Epidermal melanocyte (primary cell): ENCODE measurements at regions not wholly inside any gene's neighbourhood (a gene's known extent, or its start where the extent isn't known, plus 50 kb on each side); places are given as distances from the start of the nearest gene placed in this dataset.
"Not testable (repeated sequence)": the region's sequence is repeated elsewhere in the genome, so short reads cannot be mapped to it uniquely, and the experiment has no call there.

ENCODE experiments used
- DNase-seq: peaks from one replicate; pipeline ENCODE4 v3.0.0; 2011; ENCODE audit warnings: low spot score; ENCODE audit not compliant: insufficient read length

- DNase-seq = no peak
Observed at GRCh38 chr4:124025000-124025399, 628.4 kb downstream of the SPRY1 start.

DNA sequence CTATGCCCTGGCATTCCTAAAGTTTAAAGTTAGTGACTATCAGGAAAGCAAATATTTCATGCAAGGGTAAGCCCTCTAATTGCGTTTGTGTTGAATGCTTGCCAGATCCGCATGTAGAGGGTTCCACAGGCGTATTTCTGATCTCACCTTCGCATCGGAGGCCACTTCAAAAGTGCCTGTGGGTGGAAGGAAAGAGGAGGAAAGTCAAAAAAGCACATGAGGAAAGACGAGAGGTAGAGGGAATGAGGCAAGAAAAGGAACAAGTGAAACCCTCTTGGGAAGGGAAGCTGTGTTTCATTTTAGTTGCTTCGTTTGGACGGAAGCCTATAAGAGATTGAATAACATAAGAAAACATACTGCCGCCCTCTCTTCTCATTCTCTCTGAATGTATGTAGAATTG, 628.8 kb downstream of the SPRY1 start:
- DNase-seq = no peak

- no peak for DNase-seq
Observed at GRCh38 chr4:124028182-124028581, 631.6 kb downstream of the SPRY1 start.

- DNase-seq = no peak
Observed at GRCh38 chr4:124030147-124030546, 633.6 kb downstream of the SPRY1 start.

DNA sequence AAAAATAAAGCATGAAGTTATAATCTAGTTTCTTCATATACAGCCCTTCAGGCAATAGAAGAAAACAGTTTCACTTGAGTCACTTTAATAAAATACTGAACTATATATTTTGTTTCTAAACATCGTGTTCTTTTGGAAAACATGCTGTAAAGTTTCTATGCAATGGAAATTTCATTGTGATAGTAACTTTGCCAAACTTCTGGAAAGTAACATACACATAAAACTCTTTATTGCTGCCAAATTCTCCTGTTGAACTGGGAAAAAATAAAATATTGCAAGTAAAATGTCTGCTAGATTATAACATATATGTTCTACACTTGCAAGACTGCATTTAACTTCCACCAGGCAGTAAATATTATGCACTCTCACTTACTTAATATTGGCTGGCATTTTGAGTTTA, 635.4 kb downstream of the SPRY1 start:
- DNase-seq = no peak

DNA sequence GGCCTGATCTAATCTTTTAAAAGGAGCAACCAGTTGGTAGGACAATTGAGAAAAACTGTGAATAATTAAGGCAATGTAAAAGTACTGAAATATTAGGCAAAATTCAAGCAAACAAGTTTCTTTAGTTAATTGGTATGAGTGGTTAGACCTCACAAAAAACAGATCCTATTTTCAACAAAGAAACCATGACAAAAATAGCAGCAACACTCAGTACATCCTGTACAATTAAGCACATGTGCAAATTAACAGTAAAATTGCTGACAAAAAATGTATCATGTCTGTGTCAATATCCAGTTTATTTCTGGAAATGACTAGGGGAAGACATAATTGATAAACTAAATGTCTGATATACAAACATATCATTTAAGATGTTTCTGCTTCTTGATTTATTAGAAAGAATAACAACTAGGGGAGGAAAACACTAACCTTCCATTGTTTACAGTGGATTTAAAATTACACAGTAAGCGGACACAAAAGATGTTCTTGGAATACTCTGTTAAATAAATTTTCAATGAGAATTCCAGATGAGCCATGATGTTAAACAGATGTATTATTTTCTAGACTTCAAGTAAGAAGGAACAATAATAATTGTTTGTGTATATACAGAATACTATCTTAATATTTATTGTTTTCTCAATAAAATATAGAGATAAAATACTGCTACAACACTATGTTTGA, 638.9 kb downstream of the SPRY1 start:
- no peak for DNase-seq

- DNase-seq = no peak
Observed at GRCh38 chr4:124037236-124037635, 640.6 kb downstream of the SPRY1 start.

GRCh38 chr4:124044330-124044729, 647.7 kb downstream of the SPRY1 start:
- DNase-seq = no peak

DNA sequence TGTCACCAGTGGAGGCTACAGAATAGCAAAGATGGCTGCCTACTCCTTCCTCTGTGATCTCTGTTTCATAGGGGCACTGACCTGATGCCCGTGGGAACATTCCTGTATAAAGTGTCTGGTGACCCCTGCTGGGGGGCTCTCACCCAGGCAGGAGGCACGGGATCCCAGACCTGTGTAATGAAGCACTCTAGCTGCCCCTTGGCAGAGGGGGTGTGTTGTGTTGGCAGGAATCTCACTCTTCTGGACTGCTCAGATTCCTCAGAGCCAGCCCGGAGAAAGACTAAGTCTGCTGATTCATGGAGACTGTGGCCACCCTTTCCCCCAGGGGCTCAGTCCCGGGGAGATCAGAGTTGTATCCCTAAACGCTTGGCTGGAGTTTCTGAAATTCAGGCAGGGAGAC, 648.3 kb downstream of the SPRY1 start:
- DNase-seq = no peak

DNA sequence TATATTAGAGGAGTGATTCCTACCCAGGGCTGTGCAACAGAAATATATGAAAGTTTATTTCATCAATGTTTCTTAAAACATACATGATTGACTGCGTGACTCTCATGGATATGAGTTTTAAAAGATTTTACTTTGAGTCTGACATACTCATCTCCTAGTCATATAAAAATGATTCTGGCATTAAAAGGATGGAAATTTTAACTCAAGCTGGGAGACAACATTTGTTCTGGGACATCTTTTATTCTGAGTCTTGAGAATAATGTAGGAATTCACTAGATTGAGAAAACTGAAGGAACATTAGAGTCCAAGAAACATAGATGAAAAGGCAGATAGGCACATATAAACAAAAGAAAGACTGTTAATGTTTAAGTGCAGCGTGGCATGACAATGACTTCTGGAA, 649.6 kb downstream of the SPRY1 start:
- no peak for DNase-seq

GRCh38 chr4:124053872-124054538, 657.4 kb downstream of the SPRY1 start:
- peak; percentile 52 for DNase-seq

DNA sequence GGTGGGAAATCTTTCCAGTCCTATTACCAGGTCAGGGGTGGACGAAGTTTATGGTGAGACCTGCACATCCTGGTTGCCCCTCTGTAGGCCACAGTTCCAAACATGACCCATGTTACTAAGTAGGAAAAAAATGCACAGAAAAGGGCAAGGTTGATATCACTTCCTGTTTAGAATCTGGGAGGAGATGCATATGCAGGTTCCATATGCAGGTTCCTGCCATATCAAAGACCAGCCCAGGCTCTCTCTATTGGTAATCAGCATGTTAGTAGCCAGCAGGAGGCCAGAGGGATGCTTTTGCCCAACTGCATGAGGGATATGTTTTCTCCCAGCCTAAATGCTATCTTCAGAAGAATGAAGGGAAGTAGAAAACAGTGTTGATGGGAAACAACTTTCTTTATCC, 657.2 kb downstream of the ANKRD50 start:
- no peak for DNase-seq

- no peak for DNase-seq
Observed at GRCh38 chr4:124055896-124056295, 656.6 kb downstream of the ANKRD50 start.

DNA sequence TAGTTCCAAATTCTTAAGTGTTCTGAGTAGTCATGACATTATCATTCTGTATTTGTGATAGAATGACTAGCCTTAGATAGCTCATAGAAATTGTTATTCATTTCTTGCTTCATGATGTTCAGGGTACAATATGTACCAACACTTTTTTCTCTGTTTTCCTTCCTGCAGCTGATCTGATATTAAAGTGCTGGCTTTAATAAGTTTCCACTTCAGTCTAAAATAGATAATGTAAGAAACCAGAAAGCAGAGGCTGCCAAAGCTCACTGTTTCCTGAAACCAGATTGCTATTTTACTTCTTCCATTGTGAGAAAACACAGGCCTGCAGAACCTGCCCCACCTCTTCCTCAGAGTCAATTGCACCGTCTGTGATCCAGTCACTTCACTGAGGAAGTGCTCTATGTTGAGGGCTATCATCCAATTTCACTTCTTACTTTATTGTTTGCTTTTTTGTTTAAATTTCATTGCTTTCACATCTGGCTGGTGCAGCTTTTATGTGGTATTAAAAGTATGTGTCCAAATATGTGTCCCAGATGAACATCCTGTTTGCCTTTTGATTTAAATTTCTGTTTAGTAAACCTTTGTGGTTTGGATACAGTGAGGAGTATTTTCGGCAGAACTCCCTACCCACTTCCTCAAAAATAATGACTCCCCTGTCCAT, 652.1 kb downstream of the ANKRD50 start:
- peak; percentile 19 for DNase-seq

DNA sequence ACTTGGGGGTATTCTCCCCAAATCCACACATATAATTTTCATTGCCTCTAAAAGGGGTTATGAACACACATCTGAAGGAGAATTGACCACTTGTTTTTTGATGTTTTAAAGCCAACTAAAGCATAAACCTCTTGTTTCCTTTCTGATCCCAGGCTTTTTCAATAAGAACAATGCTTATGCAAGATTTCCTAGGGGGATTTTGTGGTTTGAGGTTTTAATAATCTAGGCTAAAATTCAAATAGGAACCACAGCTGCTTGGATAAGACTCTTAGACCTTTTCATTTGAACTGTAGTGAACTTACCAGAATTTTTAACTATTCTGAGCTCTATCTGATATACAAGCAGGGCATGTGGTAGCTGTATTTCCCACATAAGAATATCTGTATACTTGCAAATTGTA, 651.1 kb downstream of the ANKRD50 start:
- DNase-seq = no peak

GRCh38 chr4:124065422-124065821, 647.1 kb downstream of the ANKRD50 start:
- no peak for DNase-seq

DNA sequence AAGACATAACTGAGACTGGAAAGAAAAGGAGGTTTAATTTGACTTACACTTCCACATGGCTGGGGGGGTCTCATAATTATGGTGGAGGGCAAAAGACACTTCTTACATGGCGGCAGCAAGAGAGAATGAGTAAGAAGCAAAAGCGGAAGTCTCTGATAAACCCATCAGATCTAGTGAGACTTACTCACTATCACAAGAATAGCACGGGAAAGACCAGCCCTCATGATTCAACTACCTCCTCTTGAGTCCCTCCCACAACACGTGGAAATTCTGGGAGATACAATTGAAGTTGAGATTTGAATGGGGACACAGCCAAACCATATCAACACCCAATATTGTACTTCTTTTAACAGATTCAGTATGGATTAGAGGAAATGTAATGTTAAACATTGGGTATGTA, 646.6 kb downstream of the ANKRD50 start:
- DNase-seq = no peak

GRCh38 chr4:124066595-124066994, 645.9 kb downstream of the ANKRD50 start:
- no peak for DNase-seq

DNA sequence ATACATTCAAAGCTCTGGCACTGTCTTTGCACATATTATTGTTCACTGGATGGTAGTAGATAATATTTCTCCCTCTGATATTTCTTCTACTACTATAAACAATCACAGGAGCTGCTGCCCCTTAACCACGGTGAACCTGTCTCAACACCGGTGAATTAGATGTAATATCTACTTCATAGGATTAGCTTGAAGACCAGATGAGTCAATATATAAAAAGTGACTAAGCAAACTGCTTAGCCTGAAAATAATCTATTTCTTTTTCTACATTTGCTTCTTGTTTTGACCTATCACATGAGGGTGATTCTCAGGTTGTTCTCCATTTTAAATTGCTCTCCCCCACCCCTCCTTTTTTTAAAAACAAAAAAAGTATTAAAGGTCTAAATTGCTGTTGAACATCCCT, 645.5 kb downstream of the ANKRD50 start:
- DNase-seq = no peak

GRCh38 chr4:124070688-124071484, 641.6 kb downstream of the ANKRD50 start:
- no peak for DNase-seq

- DNase-seq = not testable (repeated sequence)
Observed at GRCh38 chr4:124075276-124075675, 637.3 kb downstream of the ANKRD50 start.
